ENCODE measurements at regions not wholly inside any gene's neighbourhood (a gene's known extent, or its start where the extent isn't known, plus 50 kb on each side); places are given as distances from the start of the nearest gene placed in this dataset.

DNA sequence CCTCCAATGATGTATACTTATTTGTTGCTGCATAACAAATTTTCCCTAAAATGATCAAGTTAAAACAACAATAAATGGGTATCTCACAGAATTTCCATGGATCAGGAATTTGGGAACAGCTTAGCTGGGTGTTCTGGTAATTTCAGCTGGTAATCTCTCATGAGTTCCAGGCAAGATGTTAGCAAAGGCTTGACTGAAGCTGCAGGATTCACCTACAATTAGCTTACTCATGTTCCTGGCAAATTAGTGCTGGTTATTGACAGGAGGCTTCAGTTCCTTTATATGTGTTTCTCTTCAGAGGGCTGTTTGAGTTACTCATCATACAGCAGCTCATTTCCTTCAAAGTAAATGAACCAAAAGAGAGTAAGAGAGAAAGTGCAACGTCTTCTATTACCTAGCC lies 506.3 kb upstream of the IMPG1 start:
- TF ChIP-seq, protein P1, sequence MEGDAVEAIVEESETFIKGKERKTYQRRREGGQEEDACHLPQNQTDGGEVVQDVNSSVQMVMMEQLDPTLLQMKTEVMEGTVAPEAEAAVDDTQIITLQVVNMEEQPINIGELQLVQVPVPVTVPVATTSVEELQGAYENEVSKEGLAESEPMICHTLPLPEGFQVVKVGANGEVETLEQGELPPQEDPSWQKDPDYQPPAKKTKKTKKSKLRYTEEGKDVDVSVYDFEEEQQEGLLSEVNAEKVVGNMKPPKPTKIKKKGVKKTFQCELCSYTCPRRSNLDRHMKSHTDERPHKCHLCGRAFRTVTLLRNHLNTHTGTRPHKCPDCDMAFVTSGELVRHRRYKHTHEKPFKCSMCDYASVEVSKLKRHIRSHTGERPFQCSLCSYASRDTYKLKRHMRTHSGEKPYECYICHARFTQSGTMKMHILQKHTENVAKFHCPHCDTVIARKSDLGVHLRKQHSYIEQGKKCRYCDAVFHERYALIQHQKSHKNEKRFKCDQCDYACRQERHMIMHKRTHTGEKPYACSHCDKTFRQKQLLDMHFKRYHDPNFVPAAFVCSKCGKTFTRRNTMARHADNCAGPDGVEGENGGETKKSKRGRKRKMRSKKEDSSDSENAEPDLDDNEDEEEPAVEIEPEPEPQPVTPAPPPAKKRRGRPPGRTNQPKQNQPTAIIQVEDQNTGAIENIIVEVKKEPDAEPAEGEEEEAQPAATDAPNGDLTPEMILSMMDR (IDR thresholded peaks at IDR 0.05) = no peak
- TF ChIP-seq POLR2A (IDR thresholded peaks at IDR 0.05) (no peak), POLR2AphosphoS5 (IDR thresholded peaks at IDR 0.05) (no peak), EP300 (IDR thresholded peaks at IDR 0.05) (no peak)
